ENCODE measurements at regions not wholly inside any gene's neighbourhood (a gene's known extent, or its start where the extent isn't known, plus 50 kb on each side); places are given as distances from the start of the nearest gene placed in this dataset.

- Mint-ChIP-seq H3K4me3 (no peak overlapping the region), H3K27ac (no peak overlapping the region), H3K27me3 (no peaks in the 10 kb centered on the region), H3K4me1 (no peaks in the 10 kb centered on the region), H3K9me3 (ENCODE audit: insufficient read depth) (peaks cover 5% of the 10 kb centered on the region)
- H3K9ac ChIP-seq (ENCODE audit: low read length) = no peak overlapping the region
- intact Hi-C loops (cut with micrococcal nuclease) = no loop called here
- no peaks in the 10 kb centered on the region for H3K27me3 ChIP-seq (replicated peaks in 1 of 4; ENCODE audit: control extremely low read depth in 1 of 4, control insufficient read depth in 3 of 4, insufficient read depth in 4 of 4, low read length in 3 of 4)
- CTCF ChIA-PET = no interaction called here
- peaks cover 0 to 14% (median 4%) of the 10 kb centered on the region in 3 donors for H3K9me3 ChIP-seq (ENCODE audit: control extremely low read depth in 1 of 3, control insufficient read depth in 2 of 3, insufficient read depth in 1 of 3, low read length in 2 of 3)
- H3K4me3 ChIP-seq (ENCODE audit: control extremely low read depth in 1 of 5, extremely low read depth in 1 of 5, insufficient read depth in 1 of 5, low read depth in 2 of 5, low read length in 4 of 5) = no peak overlapping the region
- H3K4me2 ChIP-seq (replicated peaks; ENCODE audit: low read depth, low read length, poor library complexity, severe bottlenecking) = no peak overlapping the region
- TF ChIP-seq CTCF (IDR thresholded peaks at IDR 0.05) = no peak
- TF ChIP-seq EZH2 (IDR thresholded peaks at IDR 0.05; ENCODE audit: borderline replicate concordance, insufficient read depth, low read depth, low read length, poor library complexity, severe bottlenecking) = no peak
- 76% methylated on average over 8 of the region's 8 CpGs for WGBS (ENCODE audit: insufficient coverage)
- no peaks in the 10 kb centered on the region for H4K20me1 ChIP-seq (ENCODE audit: control insufficient read depth, insufficient read depth, low read length, poor library complexity, severe bottlenecking)
- H3K36me3 ChIP-seq (replicated peaks in 1 of 2; ENCODE audit: control extremely low read depth in 1 of 2, control insufficient read depth in 1 of 2, extremely low read depth in 1 of 2, insufficient read depth in 2 of 2, low read length in 1 of 2) = no peaks in the 10 kb centered on the region
- ATAC-seq (ENCODE audit: low read depth) (no peak), DNase-seq (no peak)
- POLR2A ChIA-PET = no interaction called here
- H3K27ac ChIP-seq (ENCODE audit: low read length in 2 of 2) = no peak overlapping the region
- H3K79me2 ChIP-seq (ENCODE audit: control insufficient read depth, insufficient read depth, low read length) = no peaks in the 10 kb centered on the region
- H3K4me1 ChIP-seq (ENCODE audit: control insufficient read depth in 2 of 2, insufficient read depth in 2 of 2, low read length in 2 of 2) = no peaks in the 10 kb centered on the region
- no peak overlapping the region for H2AFZ ChIP-seq (ENCODE audit: insufficient read depth, low read depth, low read length, poor library complexity, severe bottlenecking)
Measured at GRCh38 chr7:138188290-138188858, 112.1 kb downstream of the AKR1D1 start.

GRCh38 chr7:138194567-138194966 lies 118.3 kb downstream of the AKR1D1 start:
- DNase-seq = no peak
- Mint-ChIP-seq H3K4me3 (no peak overlapping the region), H3K9me3 (ENCODE audit: insufficient read depth) (no peaks in the 10 kb centered on the region), H3K27ac (no peak overlapping the region), H3K4me1 (no peaks in the 10 kb centered on the region), H3K27me3 (no peaks in the 10 kb centered on the region)
- Histone ChIP-seq H2AFZ (ENCODE audit: insufficient read depth, low read depth, low read length, poor library complexity, severe bottlenecking) (no peak overlapping the region), H3K27ac (ENCODE audit: low read length in 2 of 2) (no peak overlapping the region), H4K20me1 (ENCODE audit: control insufficient read depth, insufficient read depth, low read length, poor library complexity, severe bottlenecking) (no peaks in the 10 kb centered on the region), H3K9me3 (ENCODE audit: control extremely low read depth in 1 of 3, control insufficient read depth in 2 of 3, insufficient read depth in 1 of 3, low read length in 2 of 3) (no peaks in the 10 kb centered on the region), H3K36me3 (replicated peaks in 1 of 2; ENCODE audit: control extremely low read depth in 1 of 2, control insufficient read depth in 1 of 2, extremely low read depth in 1 of 2, insufficient read depth in 2 of 2, low read length in 1 of 2) (no peaks in the 10 kb centered on the region), H3K79me2 (ENCODE audit: control insufficient read depth, insufficient read depth, low read length) (no peaks in the 10 kb centered on the region), H3K4me2 (replicated peaks; ENCODE audit: low read depth, low read length, poor library complexity, severe bottlenecking) (no peak overlapping the region), H3K9ac (ENCODE audit: low read length) (no peak overlapping the region), H3K4me3 (ENCODE audit: control extremely low read depth in 1 of 5, extremely low read depth in 1 of 5, insufficient read depth in 1 of 5, low read depth in 2 of 5, low read length in 4 of 5) (no peak overlapping the region), H3K4me1 (ENCODE audit: control insufficient read depth in 2 of 2, insufficient read depth in 2 of 2, low read length in 2 of 2) (no peaks in the 10 kb centered on the region), H3K27me3 (replicated peaks in 1 of 4; ENCODE audit: control extremely low read depth in 1 of 4, control insufficient read depth in 3 of 4, insufficient read depth in 4 of 4, low read length in 3 of 4) (peaks cover 0 to 2% (median 0%) of the 10 kb centered on the region in 4 experiments)
- intact Hi-C loops (cut with micrococcal nuclease) = no loop called here
- ATAC-seq (ENCODE audit: low read depth) = no peak
- no peak for TF ChIP-seq EZH2 (IDR thresholded peaks at IDR 0.05; ENCODE audit: borderline replicate concordance, insufficient read depth, low read depth, low read length, poor library complexity, severe bottlenecking)
- no peak for TF ChIP-seq CTCF (IDR thresholded peaks at IDR 0.05)
- ChIA-PET CTCF (no interaction called here), POLR2A (no interaction called here)
- 94% methylated on average over 5 of the region's 8 CpGs for WGBS (ENCODE audit: insufficient coverage)
